GM23338 (cell line): ENCODE measurements at regions not wholly inside any gene's neighbourhood (a gene's known extent, or its start where the extent isn't known, plus 50 kb on each side); places are given as distances from the start of the nearest gene placed in this dataset.

Source experiments
- ATAC-seq: fragments of 200-7000 bp; cut with Tn5 transposase; 3 replicates; pipeline ENCODE4 v1.9.1; 2020
- DNase-seq: peaks from one replicate; pipeline ENCODE4 v3.0.0-alpha.2; 2015; ENCODE audit warnings: low spot score
- H2AFZ ChIP-seq: fragments of 200-600 bp; sonication (generic); 2 replicates; pipeline ENCODE4 v1.8.0; 2016; ENCODE audit warnings: antibody characterized with exemption, mild to moderate bottlenecking, moderate library complexity
- H3F3A ChIP-seq: fragments of 200-600 bp; sonication (generic); replicated peaks from 2 replicates; pipeline ENCODE4 v1.8.0; 2017; ENCODE audit warnings: antibody characterized with exemption, mixed run types, low read depth
- H3K27ac ChIP-seq: fragments of 200-600 bp; sonication (generic); 2 replicates; pipeline ENCODE4 v1.6.1; 2016; ENCODE audit warnings: low read depth
- H3K27me3 ChIP-seq: fragments of 200-600 bp; sonication (generic); 2 replicates; pipeline ENCODE4 v1.8.0; 2016; ENCODE audit warnings: mild to moderate bottlenecking, mixed run types, moderate library complexity; ENCODE audit not compliant: insufficient read depth
- H3K36me3 ChIP-seq: fragments of 200-600 bp; sonication (generic); 2 replicates; pipeline ENCODE4 v1.8.0; 2016; ENCODE audit warnings: mild to moderate bottlenecking; ENCODE audit not compliant: insufficient read depth
- H3K4me1 ChIP-seq: fragments of 200-600 bp; sonication (generic); 2 replicates; pipeline ENCODE4 v1.8.0; 2016; ENCODE audit warnings: mild to moderate bottlenecking, moderate library complexity; ENCODE audit not compliant: insufficient read depth
- H3K4me2 ChIP-seq: fragments of 200-600 bp; sonication (generic); 2 replicates; pipeline ENCODE4 v1.7.1; 2017; ENCODE audit warnings: mixed run types
- H3K4me3 ChIP-seq: fragments of 200-600 bp; sonication (generic); 2 replicates; pipeline ENCODE4 v1.6.1; 2016; ENCODE audit warnings: mixed run types
- H3K79me2 ChIP-seq: fragments of 200-600 bp; sonication (generic); replicated peaks from 2 replicates; pipeline ENCODE4 v1.8.0; 2017; ENCODE audit warnings: mild to moderate bottlenecking; ENCODE audit not compliant: insufficient read depth
- H3K9me2 ChIP-seq: fragments of 200-600 bp; sonication (generic); 2 replicates; pipeline ENCODE4 v1.8.0; 2017; ENCODE audit not compliant: insufficient read depth
- H4K20me1 ChIP-seq: fragments of 200-600 bp; sonication (generic); replicated peaks from 2 replicates; pipeline ENCODE4 v1.8.0; 2017; ENCODE audit warnings: mild to moderate bottlenecking; ENCODE audit not compliant: insufficient read depth
- H3K27ac Mint-ChIP-seq: 2 replicates; pipeline ENCODE4 v1.8.0; 2020; ENCODE audit warnings: inconsistent platforms, mild to moderate bottlenecking, moderate library complexity, mixed read lengths
- H3K27me3 Mint-ChIP-seq: 3 replicates; pipeline ENCODE4 v1.8.0; 2022; ENCODE audit warnings: low read depth, mild to moderate bottlenecking, moderate library complexity, mixed read lengths, inconsistent platforms; ENCODE audit not compliant: insufficient read depth, poor library complexity
- H3K36me3 Mint-ChIP-seq: 3 replicates; pipeline ENCODE4 v1.8.0; 2021; ENCODE audit warnings: low read depth, mild to moderate bottlenecking, inconsistent platforms, moderate library complexity, mixed read lengths
- H3K4me1 Mint-ChIP-seq: 3 replicates; pipeline ENCODE4 v1.8.0; 2020; ENCODE audit warnings: mild to moderate bottlenecking, inconsistent platforms, mixed read lengths
- H3K4me3 Mint-ChIP-seq: 3 replicates; pipeline ENCODE4 v1.8.0; 2021; ENCODE audit warnings: moderate library complexity, mild to moderate bottlenecking, inconsistent platforms, mixed read lengths
- H3K9me3 Mint-ChIP-seq: 3 replicates; pipeline ENCODE4 v1.8.0; 2020; ENCODE audit warnings: moderate library complexity, mild to moderate bottlenecking, inconsistent platforms, mixed read lengths
- CREB1 ChIP-seq: fragments of 250-450 bp; sonication (Bioruptor Pico); IDR thresholded peaks from 2 replicates; pipeline ENCODE4 v1.5.0; 2020; ENCODE audit warnings: low read depth, mild to moderate bottlenecking, moderate library complexity
- EZH2 ChIP-seq: fragments of 200-600 bp; sonication (generic); IDR thresholded peaks from one replicate; pipeline ENCODE4 v1.8.0; 2017; ENCODE audit warnings: antibody characterized with exemption, mild to moderate bottlenecking, low read depth; ENCODE audit not compliant: unreplicated experiment
- EZH2phosphoT487 ChIP-seq: fragments of 200-600 bp; sonication (generic); IDR thresholded peaks from one replicate; pipeline ENCODE4 v1.8.1; 2018; ENCODE audit warnings: antibody characterized with exemption; ENCODE audit not compliant: unreplicated experiment
- JUNB ChIP-seq: IDR thresholded peaks from one replicate; pipeline ENCODE4 v1.6.1; 2016; ENCODE audit warnings: antibody characterized with exemption; ENCODE audit not compliant: unreplicated experiment
- NANOG ChIP-seq: IDR thresholded peaks from 2 replicates; pipeline ENCODE4 v1.6.1; 2016; ENCODE audit warnings: antibody characterized with exemption, borderline replicate concordance
- POLR2AphosphoS5 ChIP-seq: IDR thresholded peaks from 2 replicates; pipeline ENCODE4 v1.6.1; 2016; ENCODE audit warnings: antibody characterized with exemption, low read depth
- STAT1 ChIP-seq: IDR thresholded peaks from one replicate; pipeline ENCODE4 v1.6.1; 2016; ENCODE audit warnings: antibody characterized with exemption; ENCODE audit not compliant: unreplicated experiment
- ZNF114 ChIP-seq: fragments of 250-450 bp; sonication (Bioruptor Pico); IDR thresholded peaks from 2 replicates; pipeline ENCODE4 v1.5.0; 2020; ENCODE audit warnings: mild to moderate bottlenecking, moderate library complexity
- ZNF331 ChIP-seq: fragments of 250-450 bp; sonication (Bioruptor Pico); IDR thresholded peaks from 2 replicates; pipeline ENCODE4 v1.5.0; 2020; ENCODE audit warnings: low read depth, mild to moderate bottlenecking, moderate library complexity
- TF ChIP-seq, protein P1 (sequence below): IDR thresholded peaks from 2 replicates; pipeline ENCODE4 v1.6.1; 2016; ENCODE audit warnings: antibody characterized with exemption
- TF ChIP-seq, protein P2 (sequence below): IDR thresholded peaks from one replicate; pipeline ENCODE4 v1.6.1; 2018; ENCODE audit warnings: antibody characterized with exemption; ENCODE audit not compliant: unreplicated experiment
- TF ChIP-seq, protein P3 (sequence below), 2 experiments: fragments of 200-600 bp in 1 of 2; sonication (generic) in 1 of 2; conservative IDR thresholded peaks; 2 replicates each; pipeline versions ENCODE4 v1.5.1 to v1.6.1; 2016 to 2017; ENCODE audit warnings: antibody characterized with exemption in 2 of 2, low read depth in 2 of 2, mild to moderate bottlenecking in 2 of 2, moderate library complexity in 1 of 2
- TF ChIP-seq, protein P4 (sequence below): fragments of 250-450 bp; sonication (Bioruptor Pico); IDR thresholded peaks from 2 replicates; pipeline ENCODE4 v1.5.0; 2020; ENCODE audit warnings: mild to moderate bottlenecking, moderate library complexity

DNA sequence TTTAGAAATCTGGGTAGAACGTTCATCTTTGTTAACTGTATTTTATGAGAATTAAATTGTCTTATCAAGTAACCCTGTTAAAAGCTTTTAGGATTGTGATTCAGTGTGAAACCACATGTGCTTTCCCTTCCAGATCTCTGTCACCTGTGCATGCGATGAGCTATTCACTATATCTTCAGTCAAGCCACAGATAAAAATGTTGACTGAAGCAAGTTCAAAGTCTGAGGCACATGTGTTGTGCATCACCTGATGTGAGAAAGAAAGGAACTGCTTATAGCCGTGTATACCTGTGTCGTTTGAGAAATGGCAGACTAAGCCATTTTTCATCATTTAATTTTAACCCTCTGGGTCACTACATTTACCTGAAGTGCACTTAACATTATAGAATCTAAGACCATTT is 1088.9 kb upstream of the TENM4 start:
- Histone ChIP-seq H3F3A (no peaks in the 10 kb centered on the region), H3K79me2 (no peaks in the 10 kb centered on the region), H3K9me2 (no peaks in the 10 kb centered on the region), H3K27me3 (no peaks in the 10 kb centered on the region), H3K36me3 (no peaks in the 10 kb centered on the region), H3K4me3 (no peak overlapping the region), H2AFZ (no peak overlapping the region; the same call in 1 of the 2 replicates), H4K20me1 (no peaks in the 10 kb centered on the region), H3K4me2 (no peak overlapping the region), H3K27ac (no peak overlapping the region), H3K4me1 (no peaks in the 10 kb centered on the region)
- Mint-ChIP-seq H3K4me1 (no peaks in the 10 kb centered on the region), H3K9me3 (peaks cover 26% of the 10 kb centered on the region), H3K27me3 (no peaks in the 10 kb centered on the region), H3K27ac (no peak overlapping the region), H3K4me3 (no peak overlapping the region), H3K36me3 (peaks cover 21% of the 10 kb centered on the region)
- TF ChIP-seq EZH2 (no peak), NANOG (no peak), POLR2AphosphoS5 (no peak), ZNF114 (CRISPR knock-in tag) (no peak), STAT1 (no peak), ZNF331 (CRISPR knock-in tag) (no peak), JUNB (no peak), EZH2phosphoT487 (no peak), CREB1 (CRISPR knock-in tag) (no peak)
- TF ChIP-seq, protein P1, sequence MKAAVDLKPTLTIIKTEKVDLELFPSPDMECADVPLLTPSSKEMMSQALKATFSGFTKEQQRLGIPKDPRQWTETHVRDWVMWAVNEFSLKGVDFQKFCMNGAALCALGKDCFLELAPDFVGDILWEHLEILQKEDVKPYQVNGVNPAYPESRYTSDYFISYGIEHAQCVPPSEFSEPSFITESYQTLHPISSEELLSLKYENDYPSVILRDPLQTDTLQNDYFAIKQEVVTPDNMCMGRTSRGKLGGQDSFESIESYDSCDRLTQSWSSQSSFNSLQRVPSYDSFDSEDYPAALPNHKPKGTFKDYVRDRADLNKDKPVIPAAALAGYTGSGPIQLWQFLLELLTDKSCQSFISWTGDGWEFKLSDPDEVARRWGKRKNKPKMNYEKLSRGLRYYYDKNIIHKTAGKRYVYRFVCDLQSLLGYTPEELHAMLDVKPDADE, result no peak
- TF ChIP-seq, protein P2, sequence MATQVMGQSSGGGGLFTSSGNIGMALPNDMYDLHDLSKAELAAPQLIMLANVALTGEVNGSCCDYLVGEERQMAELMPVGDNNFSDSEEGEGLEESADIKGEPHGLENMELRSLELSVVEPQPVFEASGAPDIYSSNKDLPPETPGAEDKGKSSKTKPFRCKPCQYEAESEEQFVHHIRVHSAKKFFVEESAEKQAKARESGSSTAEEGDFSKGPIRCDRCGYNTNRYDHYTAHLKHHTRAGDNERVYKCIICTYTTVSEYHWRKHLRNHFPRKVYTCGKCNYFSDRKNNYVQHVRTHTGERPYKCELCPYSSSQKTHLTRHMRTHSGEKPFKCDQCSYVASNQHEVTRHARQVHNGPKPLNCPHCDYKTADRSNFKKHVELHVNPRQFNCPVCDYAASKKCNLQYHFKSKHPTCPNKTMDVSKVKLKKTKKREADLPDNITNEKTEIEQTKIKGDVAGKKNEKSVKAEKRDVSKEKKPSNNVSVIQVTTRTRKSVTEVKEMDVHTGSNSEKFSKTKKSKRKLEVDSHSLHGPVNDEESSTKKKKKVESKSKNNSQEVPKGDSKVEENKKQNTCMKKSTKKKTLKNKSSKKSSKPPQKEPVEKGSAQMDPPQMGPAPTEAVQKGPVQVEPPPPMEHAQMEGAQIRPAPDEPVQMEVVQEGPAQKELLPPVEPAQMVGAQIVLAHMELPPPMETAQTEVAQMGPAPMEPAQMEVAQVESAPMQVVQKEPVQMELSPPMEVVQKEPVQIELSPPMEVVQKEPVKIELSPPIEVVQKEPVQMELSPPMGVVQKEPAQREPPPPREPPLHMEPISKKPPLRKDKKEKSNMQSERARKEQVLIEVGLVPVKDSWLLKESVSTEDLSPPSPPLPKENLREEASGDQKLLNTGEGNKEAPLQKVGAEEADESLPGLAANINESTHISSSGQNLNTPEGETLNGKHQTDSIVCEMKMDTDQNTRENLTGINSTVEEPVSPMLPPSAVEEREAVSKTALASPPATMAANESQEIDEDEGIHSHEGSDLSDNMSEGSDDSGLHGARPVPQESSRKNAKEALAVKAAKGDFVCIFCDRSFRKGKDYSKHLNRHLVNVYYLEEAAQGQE, result no peak
- TF ChIP-seq, protein P3, sequence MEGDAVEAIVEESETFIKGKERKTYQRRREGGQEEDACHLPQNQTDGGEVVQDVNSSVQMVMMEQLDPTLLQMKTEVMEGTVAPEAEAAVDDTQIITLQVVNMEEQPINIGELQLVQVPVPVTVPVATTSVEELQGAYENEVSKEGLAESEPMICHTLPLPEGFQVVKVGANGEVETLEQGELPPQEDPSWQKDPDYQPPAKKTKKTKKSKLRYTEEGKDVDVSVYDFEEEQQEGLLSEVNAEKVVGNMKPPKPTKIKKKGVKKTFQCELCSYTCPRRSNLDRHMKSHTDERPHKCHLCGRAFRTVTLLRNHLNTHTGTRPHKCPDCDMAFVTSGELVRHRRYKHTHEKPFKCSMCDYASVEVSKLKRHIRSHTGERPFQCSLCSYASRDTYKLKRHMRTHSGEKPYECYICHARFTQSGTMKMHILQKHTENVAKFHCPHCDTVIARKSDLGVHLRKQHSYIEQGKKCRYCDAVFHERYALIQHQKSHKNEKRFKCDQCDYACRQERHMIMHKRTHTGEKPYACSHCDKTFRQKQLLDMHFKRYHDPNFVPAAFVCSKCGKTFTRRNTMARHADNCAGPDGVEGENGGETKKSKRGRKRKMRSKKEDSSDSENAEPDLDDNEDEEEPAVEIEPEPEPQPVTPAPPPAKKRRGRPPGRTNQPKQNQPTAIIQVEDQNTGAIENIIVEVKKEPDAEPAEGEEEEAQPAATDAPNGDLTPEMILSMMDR (conservative IDR thresholded peaks at IDR 0.05; ENCODE audit: low read depth in 2 of 2), result no peak
- TF ChIP-seq, protein P4, sequence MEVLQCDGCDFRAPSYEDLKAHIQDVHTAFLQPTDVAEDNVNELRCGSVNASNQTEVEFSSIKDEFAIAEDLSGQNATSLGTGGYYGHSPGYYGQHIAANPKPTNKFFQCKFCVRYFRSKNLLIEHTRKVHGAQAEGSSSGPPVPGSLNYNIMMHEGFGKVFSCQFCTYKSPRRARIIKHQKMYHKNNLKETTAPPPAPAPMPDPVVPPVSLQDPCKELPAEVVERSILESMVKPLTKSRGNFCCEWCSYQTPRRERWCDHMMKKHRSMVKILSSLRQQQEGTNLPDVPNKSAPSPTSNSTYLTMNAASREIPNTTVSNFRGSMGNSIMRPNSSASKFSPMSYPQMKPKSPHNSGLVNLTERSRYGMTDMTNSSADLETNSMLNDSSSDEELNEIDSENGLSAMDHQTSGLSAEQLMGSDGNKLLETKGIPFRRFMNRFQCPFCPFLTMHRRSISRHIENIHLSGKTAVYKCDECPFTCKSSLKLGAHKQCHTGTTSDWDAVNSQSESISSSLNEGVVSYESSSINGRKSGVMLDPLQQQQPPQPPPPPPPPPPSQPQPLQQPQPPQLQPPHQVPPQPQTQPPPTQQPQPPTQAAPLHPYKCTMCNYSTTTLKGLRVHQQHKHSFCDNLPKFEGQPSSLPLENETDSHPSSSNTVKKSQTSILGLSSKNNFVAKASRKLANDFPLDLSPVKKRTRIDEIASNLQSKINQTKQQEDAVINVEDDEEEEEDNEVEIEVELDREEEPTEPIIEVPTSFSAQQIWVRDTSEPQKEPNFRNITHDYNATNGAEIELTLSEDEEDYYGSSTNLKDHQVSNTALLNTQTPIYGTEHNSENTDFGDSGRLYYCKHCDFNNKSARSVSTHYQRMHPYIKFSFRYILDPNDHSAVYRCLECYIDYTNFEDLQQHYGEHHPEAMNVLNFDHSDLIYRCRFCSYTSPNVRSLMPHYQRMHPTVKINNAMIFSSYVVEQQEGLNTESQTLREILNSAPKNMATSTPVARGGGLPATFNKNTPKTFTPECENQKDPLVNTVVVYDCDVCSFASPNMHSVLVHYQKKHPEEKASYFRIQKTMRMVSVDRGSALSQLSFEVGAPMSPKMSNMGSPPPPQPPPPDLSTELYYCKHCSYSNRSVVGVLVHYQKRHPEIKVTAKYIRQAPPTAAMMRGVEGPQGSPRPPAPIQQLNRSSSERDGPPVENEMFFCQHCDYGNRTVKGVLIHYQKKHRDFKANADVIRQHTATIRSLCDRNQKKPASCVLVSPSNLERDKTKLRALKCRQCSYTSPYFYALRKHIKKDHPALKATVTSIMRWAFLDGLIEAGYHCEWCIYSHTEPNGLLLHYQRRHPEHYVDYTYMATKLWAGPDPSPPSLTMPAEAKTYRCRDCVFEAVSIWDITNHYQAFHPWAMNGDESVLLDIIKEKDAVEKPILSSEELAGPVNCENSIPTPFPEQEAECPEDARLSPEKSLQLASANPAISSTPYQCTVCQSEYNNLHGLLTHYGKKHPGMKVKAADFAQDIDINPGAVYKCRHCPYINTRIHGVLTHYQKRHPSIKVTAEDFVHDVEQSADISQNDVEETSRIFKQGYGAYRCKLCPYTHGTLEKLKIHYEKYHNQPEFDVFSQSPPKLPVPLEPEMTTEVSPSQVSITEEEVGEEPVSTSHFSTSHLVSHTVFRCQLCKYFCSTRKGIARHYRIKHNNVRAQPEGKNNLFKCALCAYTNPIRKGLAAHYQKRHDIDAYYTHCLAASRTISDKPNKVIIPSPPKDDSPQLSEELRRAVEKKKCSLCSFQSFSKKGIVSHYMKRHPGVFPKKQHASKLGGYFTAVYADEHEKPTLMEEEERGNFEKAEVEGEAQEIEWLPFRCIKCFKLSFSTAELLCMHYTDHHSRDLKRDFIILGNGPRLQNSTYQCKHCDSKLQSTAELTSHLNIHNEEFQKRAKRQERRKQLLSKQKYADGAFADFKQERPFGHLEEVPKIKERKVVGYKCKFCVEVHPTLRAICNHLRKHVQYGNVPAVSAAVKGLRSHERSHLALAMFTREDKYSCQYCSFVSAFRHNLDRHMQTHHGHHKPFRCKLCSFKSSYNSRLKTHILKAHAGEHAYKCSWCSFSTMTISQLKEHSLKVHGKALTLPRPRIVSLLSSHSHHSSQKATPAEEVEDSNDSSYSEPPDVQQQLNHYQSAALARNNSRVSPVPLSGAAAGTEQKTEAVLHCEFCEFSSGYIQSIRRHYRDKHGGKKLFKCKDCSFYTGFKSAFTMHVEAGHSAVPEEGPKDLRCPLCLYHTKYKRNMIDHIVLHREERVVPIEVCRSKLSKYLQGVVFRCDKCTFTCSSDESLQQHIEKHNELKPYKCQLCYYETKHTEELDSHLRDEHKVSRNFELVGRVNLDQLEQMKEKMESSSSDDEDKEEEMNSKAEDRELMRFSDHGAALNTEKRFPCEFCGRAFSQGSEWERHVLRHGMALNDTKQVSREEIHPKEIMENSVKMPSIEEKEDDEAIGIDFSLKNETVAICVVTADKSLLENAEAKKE, result no peak
- no peak for ATAC-seq
- DNase-seq, result no peak
